Activated CD4-positive, alpha-beta memory T cell treated with anti-CD3 and anti-CD28 coated beads for 36 hours (primary cell): ENCODE measurements at regions not wholly inside any gene's neighbourhood (a gene's known extent, or its start where the extent isn't known, plus 50 kb on each side); places are given as distances from the start of the nearest gene placed in this dataset.

Source experiments
- CTCF ChIA-PET: fragments of 350-600 bp; sonication (Branson Sonifier 250); formaldehyde crosslinking; loops from one replicate; lab custom pipeline; 2021; ENCODE audit warnings: antibody characterized with exemption, inconsistent platforms; lab: Charles Lee
- POLR2A ChIA-PET: fragments of 350-600 bp; sonication (Branson Sonifier 250); formaldehyde crosslinking; loops from one replicate; lab custom pipeline; 2021; ENCODE audit warnings: antibody characterized with exemption; lab: Charles Lee
- DNase-seq: peaks from one replicate; pipeline ENCODE4 v3.0.0-alpha.2; 2020
- H3K27ac Mint-ChIP-seq: one replicate; pipeline ENCODE4 v1.8.0; 2021; ENCODE audit warnings: mixed read lengths
- H3K27me3 Mint-ChIP-seq: one replicate; pipeline ENCODE4 v1.8.0; 2021; ENCODE audit warnings: mixed read lengths
- H3K36me3 Mint-ChIP-seq: one replicate; pipeline ENCODE4 v1.8.0; 2021; ENCODE audit warnings: mixed read lengths
- H3K4me1 Mint-ChIP-seq: one replicate; pipeline ENCODE4 v1.8.0; 2021; ENCODE audit warnings: low read depth, mixed read lengths
- H3K4me3 Mint-ChIP-seq: one replicate; pipeline ENCODE4 v1.8.0; 2021; ENCODE audit warnings: mild to moderate bottlenecking, mixed read lengths
- H3K9me3 Mint-ChIP-seq: one replicate; pipeline ENCODE4 v1.8.0; 2021; ENCODE audit warnings: mixed read lengths
- intact Hi-C: fragments of 100-400 bp; cut with micrococcal nuclease; formaldehyde crosslinking; loops from one replicate; pipeline ENCODE4 v1.15.1; 2023

DNA sequence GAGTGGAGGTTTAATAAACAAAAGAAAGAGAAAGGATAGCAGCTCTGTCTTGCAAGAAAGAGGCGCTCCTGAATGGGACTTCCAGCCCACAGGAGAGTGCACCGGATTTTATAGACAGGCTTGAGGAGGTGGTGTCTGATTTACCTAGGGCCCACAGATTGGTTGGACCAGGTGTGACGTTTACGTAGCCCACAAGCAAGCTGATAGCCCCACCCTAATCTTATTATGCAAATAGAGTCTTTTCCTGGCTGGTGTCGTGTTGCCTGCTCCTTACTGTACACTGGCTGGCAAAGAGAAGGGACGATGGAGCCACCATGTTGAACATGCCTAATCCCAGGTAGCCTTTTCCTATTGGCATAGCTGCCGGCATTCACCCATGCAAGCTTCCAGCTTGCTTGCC lies 319.7 kb upstream of the POM121L12 start:
- ChIA-PET POLR2A (no interaction called here), CTCF (no interaction called here)
- Mint-ChIP-seq H3K36me3 (no peaks in the 10 kb centered on the region), H3K9me3 (peaks cover 35% of the 10 kb centered on the region), H3K4me3 (no peak overlapping the region), H3K27me3 (no peaks in the 10 kb centered on the region), H3K27ac (no peak overlapping the region), H3K4me1 (no peaks in the 10 kb centered on the region)
- intact Hi-C loops = no loop called here
- no peak for DNase-seq

DNA sequence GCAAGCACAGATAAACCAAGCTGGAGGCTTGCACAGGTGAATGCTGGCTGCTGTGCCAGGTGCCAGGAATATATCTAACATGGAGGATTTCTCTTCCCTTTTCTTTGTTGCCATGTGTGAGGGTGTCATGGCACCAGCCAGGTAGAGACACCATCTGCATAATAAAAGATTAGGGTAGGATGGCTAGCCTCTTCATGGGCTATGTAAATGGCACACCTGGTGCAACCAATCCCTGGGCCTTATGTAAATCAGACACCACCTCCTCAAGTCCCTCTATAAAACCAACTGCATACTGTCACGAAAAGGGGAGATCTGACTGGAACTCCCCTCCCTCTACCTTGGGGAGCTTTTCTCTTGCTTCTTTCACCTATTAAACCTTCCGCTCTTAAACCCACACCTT lies 322.5 kb upstream of the POM121L12 start:
- H3K27me3 Mint-ChIP-seq = no peaks in the 10 kb centered on the region
- no peak for DNase-seq
- peaks cover 49% of the 10 kb centered on the region for H3K9me3 Mint-ChIP-seq
- no peak overlapping the region for H3K4me3 Mint-ChIP-seq
- no peaks in the 10 kb centered on the region for H3K4me1 Mint-ChIP-seq
- intact Hi-C loops = no loop called here
- no peaks in the 10 kb centered on the region for H3K36me3 Mint-ChIP-seq
- ChIA-PET CTCF (no interaction called here), POLR2A (no interaction called here)
- H3K27ac Mint-ChIP-seq = no peak overlapping the region

- intact Hi-C loops = no loop called here
- H3K36me3 Mint-ChIP-seq = no peaks in the 10 kb centered on the region
- no peak for DNase-seq
- H3K4me3 Mint-ChIP-seq = no peak overlapping the region
- ChIA-PET POLR2A (no interaction called here), CTCF (no interaction called here)
- H3K9me3 Mint-ChIP-seq = peaks cover 47% of the 10 kb centered on the region
- no peaks in the 10 kb centered on the region for H3K27me3 Mint-ChIP-seq
- H3K4me1 Mint-ChIP-seq = no peaks in the 10 kb centered on the region
- H3K27ac Mint-ChIP-seq = no peak overlapping the region
Measured at GRCh38 chr7:52711951-52712350, 323.5 kb upstream of the POM121L12 start.

GRCh38 chr7:52708846-52709245 lies 326.6 kb upstream of the POM121L12 start:
- Mint-ChIP-seq H3K36me3 (no peaks in the 10 kb centered on the region), H3K27me3 (no peaks in the 10 kb centered on the region), H3K27ac (no peak overlapping the region), H3K4me3 (no peak overlapping the region), H3K9me3 (peaks cover 47% of the 10 kb centered on the region), H3K4me1 (no peaks in the 10 kb centered on the region)
- DNase-seq = no peak
- ChIA-PET POLR2A (no interaction called here), CTCF (no interaction called here)
- intact Hi-C loops = no loop called here

- Mint-ChIP-seq H3K27me3 (no peaks in the 10 kb centered on the region), H3K9me3 (peaks cover 36% of the 10 kb centered on the region), H3K36me3 (no peaks in the 10 kb centered on the region), H3K4me3 (no peak overlapping the region), H3K27ac (no peak overlapping the region), H3K4me1 (no peaks in the 10 kb centered on the region)
- ChIA-PET CTCF (no interaction called here), POLR2A (no interaction called here)
- no peak for DNase-seq
- intact Hi-C loops = no loop called here
Measured at GRCh38 chr7:52705768-52706167, 329.7 kb upstream of the POM121L12 start.

- ChIA-PET CTCF (no interaction called here), POLR2A (no interaction called here)
- Mint-ChIP-seq H3K4me1 (no peaks in the 10 kb centered on the region), H3K27me3 (no peaks in the 10 kb centered on the region), H3K27ac (no peak overlapping the region), H3K9me3 (peaks cover 29% of the 10 kb centered on the region), H3K4me3 (no peak overlapping the region), H3K36me3 (no peaks in the 10 kb centered on the region)
- intact Hi-C loops = no loop called here
- DNase-seq = no peak
Measured at GRCh38 chr7:52700349-52700748, 335.1 kb upstream of the POM121L12 start.

GRCh38 chr7:52695973-52696595 lies 339.3 kb upstream of the POM121L12 start:
- ChIA-PET CTCF (no interaction called here), POLR2A (no interaction called here)
- Mint-ChIP-seq H3K27ac (no peak overlapping the region), H3K27me3 (no peaks in the 10 kb centered on the region), H3K9me3 (peaks cover 24% of the 10 kb centered on the region), H3K4me3 (no peak overlapping the region), H3K4me1 (no peaks in the 10 kb centered on the region), H3K36me3 (no peaks in the 10 kb centered on the region)
- intact Hi-C loops = no loop called here
- no peak for DNase-seq

GRCh38 chr7:52691257-52691656 lies 344.2 kb upstream of the POM121L12 start:
- no peaks in the 10 kb centered on the region for H3K4me1 Mint-ChIP-seq
- H3K27ac Mint-ChIP-seq = no peak overlapping the region
- no peak overlapping the region for H3K4me3 Mint-ChIP-seq
- no peaks in the 10 kb centered on the region for H3K27me3 Mint-ChIP-seq
- ChIA-PET CTCF (no interaction called here), POLR2A (no interaction called here)
- DNase-seq = no peak
- no peaks in the 10 kb centered on the region for H3K36me3 Mint-ChIP-seq
- peaks cover 31% of the 10 kb centered on the region for H3K9me3 Mint-ChIP-seq
- intact Hi-C loops = no loop called here

DNA sequence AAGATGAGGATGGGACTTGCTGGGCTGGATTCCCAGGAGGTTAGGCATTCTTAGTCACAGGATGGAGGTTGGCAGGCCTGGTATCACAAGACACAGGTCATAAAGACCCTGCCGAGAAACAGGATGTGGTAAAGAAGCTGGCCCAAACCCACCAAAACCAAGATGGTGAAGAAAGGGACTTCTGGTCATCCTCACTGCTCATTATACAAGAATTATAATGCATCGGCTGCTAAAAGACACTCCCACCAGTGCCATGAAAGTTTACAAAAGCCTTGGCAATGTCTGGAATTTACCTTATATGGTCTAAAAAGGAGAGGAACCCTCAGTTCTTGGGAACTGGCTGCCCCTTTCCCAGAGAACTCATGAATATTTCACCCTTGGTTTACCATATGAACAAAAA lies 345.5 kb upstream of the POM121L12 start:
- no peak overlapping the region for H3K27ac Mint-ChIP-seq
- CTCF ChIA-PET = no interaction called here
- no peak overlapping the region for H3K4me3 Mint-ChIP-seq
- no peaks in the 10 kb centered on the region for H3K36me3 Mint-ChIP-seq
- POLR2A ChIA-PET = no interaction called here
- no peaks in the 10 kb centered on the region for H3K4me1 Mint-ChIP-seq
- intact Hi-C loops = no loop called here
- peaks cover 30% of the 10 kb centered on the region for H3K9me3 Mint-ChIP-seq
- DNase-seq = no peak
- no peaks in the 10 kb centered on the region for H3K27me3 Mint-ChIP-seq

GRCh38 chr7:52685333-52685732 lies 350.1 kb upstream of the POM121L12 start:
- H3K4me3 Mint-ChIP-seq = no peak overlapping the region
- DNase-seq = no peak
- no peak overlapping the region for H3K27ac Mint-ChIP-seq
- ChIA-PET CTCF (no interaction called here), POLR2A (no interaction called here)
- no peaks in the 10 kb centered on the region for H3K4me1 Mint-ChIP-seq
- no peaks in the 10 kb centered on the region for H3K27me3 Mint-ChIP-seq
- H3K9me3 Mint-ChIP-seq = peaks cover 30% of the 10 kb centered on the region
- intact Hi-C loops = no loop called here
- H3K36me3 Mint-ChIP-seq = no peaks in the 10 kb centered on the region

GRCh38 chr7:52684388-52684787 lies 351.0 kb upstream of the POM121L12 start:
- no peaks in the 10 kb centered on the region for H3K4me1 Mint-ChIP-seq
- intact Hi-C loops = no loop called here
- POLR2A ChIA-PET = no interaction called here
- peaks cover 32% of the 10 kb centered on the region for H3K9me3 Mint-ChIP-seq
- no peak overlapping the region for H3K27ac Mint-ChIP-seq
- no peaks in the 10 kb centered on the region for H3K36me3 Mint-ChIP-seq
- no peak for DNase-seq
- H3K4me3 Mint-ChIP-seq = no peak overlapping the region
- CTCF ChIA-PET = no interaction called here
- no peaks in the 10 kb centered on the region for H3K27me3 Mint-ChIP-seq

DNA sequence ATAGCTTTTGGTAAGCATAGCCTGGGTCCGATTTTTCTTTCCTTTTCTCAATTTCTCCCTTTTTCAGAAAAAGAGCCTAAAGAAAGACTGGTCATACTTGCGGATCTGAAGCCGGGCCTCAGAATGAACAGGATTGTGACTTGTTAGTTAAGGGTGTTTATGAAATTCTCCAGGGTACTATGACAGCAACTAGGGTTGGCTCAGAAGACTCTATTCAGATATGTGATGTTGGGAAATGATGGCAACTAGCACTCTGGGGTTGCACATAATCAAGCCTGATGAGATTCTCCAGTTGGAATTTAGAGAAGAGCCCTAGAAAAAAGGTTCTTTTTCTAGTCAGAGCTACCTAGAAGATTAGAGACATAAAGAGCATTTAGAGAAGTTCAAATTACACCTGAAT lies 352.4 kb upstream of the POM121L12 start:
- H3K4me3 Mint-ChIP-seq = no peak overlapping the region
- intact Hi-C loops = no loop called here
- H3K36me3 Mint-ChIP-seq = no peaks in the 10 kb centered on the region
- H3K9me3 Mint-ChIP-seq = peaks cover 33% of the 10 kb centered on the region
- no peaks in the 10 kb centered on the region for H3K27me3 Mint-ChIP-seq
- DNase-seq = no peak
- no peaks in the 10 kb centered on the region for H3K4me1 Mint-ChIP-seq
- CTCF ChIA-PET = no interaction called here
- H3K27ac Mint-ChIP-seq = no peak overlapping the region
- POLR2A ChIA-PET = no interaction called here

DNA sequence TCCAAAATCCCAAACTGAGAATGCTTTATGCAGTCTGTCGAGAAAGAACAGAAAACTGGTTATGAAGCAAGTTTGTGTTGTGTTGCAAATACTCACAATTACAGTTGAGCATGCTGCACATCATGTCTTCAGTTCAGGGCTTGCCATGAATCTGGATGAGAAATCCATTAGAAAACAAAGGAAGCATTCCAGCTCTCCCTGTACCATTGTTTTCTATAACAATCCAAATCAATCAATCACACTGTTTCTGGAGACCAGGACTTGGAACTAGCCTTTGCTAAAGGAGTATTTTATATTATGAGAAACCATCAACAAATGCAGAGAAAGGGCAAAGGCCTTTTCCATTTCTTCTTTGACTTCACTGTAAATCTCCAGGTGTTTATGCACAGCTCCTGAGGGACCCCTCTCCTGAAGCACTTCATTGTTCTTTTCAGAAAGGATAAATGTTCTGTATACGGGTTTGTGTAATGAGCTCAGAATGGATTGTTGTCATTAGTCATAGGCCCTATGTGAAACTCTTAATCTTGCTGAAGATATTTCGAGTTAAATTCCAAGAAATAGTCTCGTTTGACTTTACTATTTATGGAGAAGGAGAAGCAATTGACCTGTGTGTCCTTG lies 364.7 kb upstream of the POM121L12 start:
- DNase-seq = no peak
- H3K27me3 Mint-ChIP-seq = no peaks in the 10 kb centered on the region
- H3K4me3 Mint-ChIP-seq = no peak overlapping the region
- ChIA-PET CTCF (no interaction called here), POLR2A (no interaction called here)
- H3K4me1 Mint-ChIP-seq = no peaks in the 10 kb centered on the region
- no peak overlapping the region for H3K27ac Mint-ChIP-seq
- no peaks in the 10 kb centered on the region for H3K36me3 Mint-ChIP-seq
- peaks cover 13% of the 10 kb centered on the region for H3K9me3 Mint-ChIP-seq
- intact Hi-C loops = no loop called here
